ENCODE measurements at regions not wholly inside any gene's neighbourhood (a gene's known extent, or its start where the extent isn't known, plus 50 kb on each side); places are given as distances from the start of the nearest gene placed in this dataset.

- intact Hi-C loops (cut with micrococcal nuclease): no loop called here
These were observed 352.2 kb downstream of the FSCB start for GRCh38 chr14:44154874-44155273.

DNA sequence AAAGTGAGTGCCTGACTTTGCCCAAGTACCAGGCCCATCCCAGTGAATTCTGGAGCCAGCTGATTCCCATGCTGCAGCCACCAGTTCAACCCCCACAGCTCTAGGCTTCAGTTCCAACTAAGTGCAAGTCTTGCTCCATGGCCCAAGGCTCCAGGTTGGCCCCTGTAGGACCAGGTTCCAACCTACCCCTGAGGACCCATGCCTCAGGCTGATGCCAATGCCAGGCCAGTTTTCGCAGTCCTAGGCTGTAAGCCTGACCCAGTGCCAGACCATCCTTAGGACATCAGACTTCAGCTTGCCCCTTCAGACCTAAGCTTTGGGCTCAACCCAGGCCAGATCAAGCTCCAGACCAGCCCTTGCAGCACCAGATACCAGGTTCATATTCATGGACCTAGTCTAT lies 352.6 kb downstream of the FSCB start:
- intact Hi-C loops (cut with micrococcal nuclease): no loop called here

DNA sequence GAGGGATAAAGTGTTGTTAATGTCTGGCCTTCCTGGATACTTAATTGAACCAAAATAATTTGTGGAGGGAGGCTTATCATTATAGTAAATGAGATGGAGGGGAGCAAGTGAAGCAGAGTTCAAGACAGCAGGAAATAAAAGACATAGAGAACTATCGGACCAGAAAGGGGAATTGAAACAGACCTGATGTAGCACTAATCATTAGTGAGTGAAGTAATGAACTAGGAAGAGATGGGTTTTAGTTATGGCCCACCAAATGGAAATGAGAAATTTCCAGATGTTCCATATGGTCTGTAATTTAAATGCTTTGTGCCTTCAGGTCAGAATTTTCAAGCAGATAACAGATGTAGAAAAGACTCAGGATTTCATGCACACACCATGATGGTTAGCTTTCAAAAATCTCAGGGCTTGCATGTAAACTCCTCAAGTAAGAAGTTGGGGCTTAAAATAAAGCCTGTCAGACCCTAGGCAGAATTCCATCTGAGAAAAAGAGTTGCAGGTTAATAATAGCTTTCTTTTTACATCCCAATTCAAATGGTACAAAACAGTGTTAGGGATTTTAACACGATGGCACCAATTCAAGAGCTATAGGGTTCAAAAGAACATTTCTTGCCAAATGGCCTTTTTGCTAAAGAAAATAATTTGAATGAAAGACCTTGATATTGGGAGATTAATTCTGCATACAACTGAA lies 355.8 kb downstream of the FSCB start:
- intact Hi-C loops (cut with micrococcal nuclease): no loop called here

- intact Hi-C loops (cut with micrococcal nuclease): no loop called here
These were observed 357.5 kb downstream of the FSCB start for GRCh38 chr14:44149597-44149996.

- intact Hi-C loops (cut with micrococcal nuclease): no loop called here
These were observed 365.1 kb downstream of the FSCB start for GRCh38 chr14:44142006-44142405.

- intact Hi-C loops (cut with micrococcal nuclease): no loop called here
These were observed 371.1 kb downstream of the FSCB start for GRCh38 chr14:44135972-44136371.

DNA sequence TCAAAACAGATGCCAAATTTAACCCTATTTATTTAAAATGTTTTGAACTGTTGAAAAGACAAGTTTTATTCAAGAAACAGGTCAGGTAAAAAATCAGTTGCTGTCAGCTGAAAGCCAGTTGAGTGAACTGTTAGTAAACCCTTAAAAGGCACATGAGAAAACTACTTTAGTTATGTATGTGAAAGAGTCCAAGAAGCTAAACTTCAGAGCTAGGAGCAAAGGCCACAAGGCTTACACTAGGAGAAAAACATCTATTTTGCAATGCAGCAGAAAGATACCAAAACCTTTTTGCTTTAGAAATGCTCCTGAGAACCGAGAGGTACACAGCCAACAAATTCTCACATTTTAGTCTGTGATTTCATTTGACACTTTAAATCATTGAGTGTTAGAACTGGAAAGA lies 375.2 kb downstream of the FSCB start:
- intact Hi-C loops (cut with micrococcal nuclease): no loop called here

- intact Hi-C loops (cut with micrococcal nuclease): no loop called here
These were observed 393.0 kb downstream of the FSCB start for GRCh38 chr14:44113769-44114730.

- intact Hi-C loops (cut with micrococcal nuclease): no loop called here
These were observed 394.2 kb downstream of the FSCB start for GRCh38 chr14:44112774-44113460.

DNA sequence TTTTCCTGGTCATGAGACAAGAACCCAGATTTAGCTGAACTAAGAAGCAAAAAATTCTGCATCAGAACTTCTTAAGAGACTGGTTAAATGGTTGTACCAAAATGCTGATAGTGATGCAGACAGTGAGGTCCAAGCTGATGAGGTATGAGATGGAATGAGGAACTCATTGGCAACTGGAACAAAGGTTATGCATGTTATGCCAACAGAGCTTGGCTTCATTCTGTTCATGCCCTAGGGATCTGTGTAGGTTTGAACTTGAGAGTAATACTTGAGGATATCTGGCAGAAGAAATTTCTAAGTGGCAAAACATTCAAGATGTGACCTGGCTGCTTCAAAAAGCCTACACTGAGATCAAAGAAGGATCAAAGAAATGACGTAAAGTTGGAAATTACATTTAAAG lies 398.0 kb downstream of the FSCB start:
- intact Hi-C loops (cut with micrococcal nuclease): no loop called here

GRCh38 chr14:44108601-44109000 lies 398.5 kb downstream of the FSCB start:
- intact Hi-C loops (cut with micrococcal nuclease): no loop called here

GRCh38 chr14:44107156-44107555 lies 399.9 kb downstream of the FSCB start:
- intact Hi-C loops (cut with micrococcal nuclease): no loop called here

DNA sequence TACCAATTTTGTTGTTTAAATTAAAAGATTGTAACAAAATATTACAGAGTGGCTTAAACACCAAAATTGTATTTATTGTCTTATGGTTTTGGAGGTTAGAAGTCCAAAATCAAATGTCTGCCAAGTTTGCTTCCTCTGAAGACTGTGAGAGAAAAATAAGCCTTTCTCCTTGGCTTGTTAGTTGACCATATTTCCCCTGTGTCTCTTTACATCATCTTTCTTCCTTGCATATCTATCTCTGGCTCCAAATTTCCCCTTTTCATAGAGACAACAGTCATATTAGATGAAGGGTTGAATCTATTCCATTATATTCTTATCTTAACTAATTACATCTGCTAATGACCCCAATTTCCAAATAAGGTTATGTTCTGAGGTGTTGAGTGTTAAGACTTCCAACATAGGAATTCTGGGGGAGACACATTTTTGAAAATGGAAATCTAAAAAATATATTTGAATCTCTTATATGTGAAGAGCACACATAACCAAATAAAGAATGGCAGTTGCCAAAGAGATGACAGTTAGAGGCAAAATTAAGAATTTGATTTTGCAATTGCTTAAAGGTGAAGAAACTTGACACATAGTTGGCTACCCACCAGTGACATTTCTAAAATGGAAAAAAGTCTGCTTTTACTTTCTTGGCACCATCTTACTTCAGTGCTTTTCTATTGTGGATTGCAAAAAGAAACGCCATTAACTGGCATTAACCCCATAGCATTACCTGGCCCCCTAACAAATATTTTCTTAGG lies 407.2 kb downstream of the FSCB start:
- intact Hi-C loops (cut with micrococcal nuclease): no loop called here

DNA sequence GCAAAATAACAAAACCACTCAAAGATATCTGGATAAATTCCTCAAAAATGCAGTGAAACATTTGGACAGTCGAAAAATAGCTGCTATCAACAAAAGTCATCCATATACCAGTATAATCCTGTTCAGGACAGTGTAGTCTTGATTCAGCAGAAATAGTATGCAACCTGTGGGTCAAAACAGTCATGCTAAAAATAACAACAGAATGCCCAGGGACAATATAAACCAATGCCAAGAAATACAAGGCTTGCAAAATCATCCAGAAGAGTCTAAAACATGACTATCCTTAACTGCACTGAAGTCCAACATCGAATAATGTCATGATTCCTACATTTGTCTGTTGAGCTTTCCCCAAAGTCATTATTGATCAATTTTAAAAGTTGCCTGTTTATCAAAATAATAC lies 425.9 kb downstream of the FSCB start:
- intact Hi-C loops (cut with micrococcal nuclease): no loop called here

DNA sequence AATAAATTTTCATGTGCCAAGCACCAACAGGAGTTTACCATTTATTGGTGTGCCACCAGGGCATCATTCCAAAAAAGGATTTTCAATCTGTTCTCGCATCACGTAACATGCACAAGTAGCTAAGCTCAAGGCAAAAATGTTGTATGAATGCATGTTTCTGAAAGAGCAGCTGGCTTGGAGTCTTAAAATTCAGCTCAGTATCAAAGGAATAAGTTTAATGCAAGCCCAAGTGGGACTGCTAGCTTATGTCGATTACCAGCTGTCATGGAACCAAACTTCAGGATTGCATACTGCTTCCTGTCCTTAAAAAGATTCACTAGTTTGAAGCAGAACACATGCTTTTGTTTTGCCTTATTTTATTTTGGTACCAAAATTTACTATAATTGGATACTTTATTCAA lies 437.0 kb downstream of the FSCB start:
- intact Hi-C loops (cut with micrococcal nuclease): no loop called here

DNA sequence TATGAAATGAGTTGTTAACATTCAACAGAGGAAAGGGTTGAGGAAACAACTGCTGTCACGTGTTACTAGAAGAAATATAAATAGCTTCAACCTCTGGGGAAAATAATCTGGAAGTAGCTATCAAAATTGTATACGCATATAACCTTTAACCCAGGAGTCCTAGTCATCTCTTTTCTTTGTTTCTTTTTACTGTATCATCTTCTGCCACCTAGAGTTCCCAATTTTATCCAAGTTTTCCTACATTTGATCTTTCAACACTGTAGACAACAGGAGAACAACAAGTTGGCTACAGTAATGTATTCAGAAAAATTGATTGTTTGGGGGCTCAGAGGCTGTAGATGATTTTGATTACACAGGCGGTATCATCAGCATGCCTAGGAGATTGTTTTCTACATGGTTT lies 453.7 kb downstream of the FSCB start:
- intact Hi-C loops (cut with micrococcal nuclease): no loop called here

DNA sequence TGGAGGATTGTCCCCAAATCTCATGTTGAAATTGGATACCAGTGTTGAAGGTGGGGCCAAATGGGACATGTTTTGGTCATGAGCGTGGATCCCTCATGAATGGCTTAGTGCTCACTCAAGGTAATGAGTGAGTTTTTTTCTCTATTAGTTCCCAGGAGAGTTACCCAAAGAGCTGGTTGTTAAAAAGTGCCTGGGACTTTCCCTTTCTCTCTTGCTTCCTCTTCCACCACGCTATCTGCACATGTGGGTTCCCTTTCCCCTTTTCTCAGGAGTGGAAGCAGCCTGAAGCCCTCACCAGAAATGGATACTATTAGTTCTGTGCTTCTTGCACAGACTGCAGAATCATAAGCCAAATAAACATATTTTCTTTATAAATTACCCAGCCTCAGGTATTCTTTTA lies 465.4 kb downstream of the FSCB start:
- intact Hi-C loops (cut with micrococcal nuclease): no loop called here

- intact Hi-C loops (cut with micrococcal nuclease): no loop called here
These were observed 466.5 kb downstream of the FSCB start for GRCh38 chr14:44040561-44040960.

DNA sequence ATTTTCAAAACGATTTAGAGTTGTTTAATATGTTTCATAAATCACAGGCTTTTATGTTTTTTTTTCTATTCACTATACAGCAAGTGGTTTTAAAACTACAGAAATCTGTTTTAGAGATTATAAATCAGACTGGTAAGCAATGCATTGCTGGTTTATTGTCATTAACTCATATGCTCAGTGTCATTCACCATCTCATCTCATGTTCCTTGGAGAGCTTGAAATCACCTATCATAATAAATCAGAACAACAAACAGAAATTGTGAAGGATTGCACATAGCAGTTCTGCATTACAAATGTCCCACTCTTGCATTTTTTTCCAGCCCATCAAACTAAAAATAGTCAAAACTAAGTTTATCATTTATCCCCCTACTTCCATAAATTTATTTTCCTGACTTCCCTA lies 470.8 kb downstream of the FSCB start:
- intact Hi-C loops (cut with micrococcal nuclease): no loop called here

- intact Hi-C loops (cut with micrococcal nuclease): no loop called here
These were observed 471.4 kb downstream of the FSCB start for GRCh38 chr14:44035707-44036106.

- intact Hi-C loops (cut with micrococcal nuclease): no loop called here
These were observed 476.2 kb downstream of the FSCB start for GRCh38 chr14:44030831-44031383.
